NCI-H2107 (cell line): ENCODE measurements at regions not wholly inside any gene's neighbourhood (a gene's known extent, or its start where the extent isn't known, plus 50 kb on each side); places are given as distances from the start of the nearest gene placed in this dataset.

Experiments
- DNase-seq: peaks from one replicate; lab custom pipeline; 2025; lab: John Stamatoyannopoulos, UW

DNA sequence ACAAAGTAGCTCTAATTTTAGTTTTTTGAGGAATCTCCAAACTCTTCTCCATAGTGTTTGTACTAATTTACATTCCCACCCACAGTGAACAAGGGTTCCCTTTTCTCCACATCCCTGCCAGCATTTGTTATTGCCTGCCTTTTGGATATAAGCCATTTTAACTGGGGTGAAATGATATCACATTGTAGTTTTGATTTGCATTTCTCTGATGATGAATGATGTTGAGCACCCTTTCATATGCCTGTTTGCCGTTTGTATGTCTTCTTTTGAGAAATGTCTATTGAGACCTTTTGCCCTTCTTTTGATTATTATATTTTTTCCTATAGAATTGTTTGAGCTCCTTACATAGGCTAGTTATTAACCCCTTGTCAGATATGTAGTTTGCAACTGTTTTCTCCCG lies 239.9 kb upstream of the TPM1 start:
- DNase-seq: no peak

DNA sequence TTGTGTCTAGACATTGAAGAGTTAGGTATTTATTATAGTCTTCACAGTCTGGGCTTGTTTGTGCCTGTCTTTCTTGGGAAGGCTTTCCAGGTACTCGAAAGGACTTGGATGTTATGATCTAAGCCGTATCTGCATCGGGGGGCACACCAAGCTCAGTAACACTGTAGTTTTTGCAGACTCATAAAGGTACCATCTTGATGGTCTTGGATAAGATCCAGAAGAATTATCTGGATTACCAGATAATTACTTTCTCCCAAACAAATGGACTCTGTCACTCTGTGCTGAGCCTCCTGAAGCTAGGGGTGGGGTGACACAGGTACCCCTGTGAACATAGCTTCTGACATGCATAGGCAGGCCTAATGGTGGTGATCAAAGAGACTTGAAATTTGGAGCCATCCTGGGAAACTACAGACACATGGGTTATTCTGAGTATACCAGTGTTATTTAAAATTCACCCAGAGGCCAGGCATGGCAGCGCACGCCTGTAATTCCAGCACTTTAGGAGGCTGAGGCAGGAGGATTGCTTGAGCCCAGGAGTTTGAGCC lies 238.6 kb upstream of the TPM1 start:
- no peak for DNase-seq

DNA sequence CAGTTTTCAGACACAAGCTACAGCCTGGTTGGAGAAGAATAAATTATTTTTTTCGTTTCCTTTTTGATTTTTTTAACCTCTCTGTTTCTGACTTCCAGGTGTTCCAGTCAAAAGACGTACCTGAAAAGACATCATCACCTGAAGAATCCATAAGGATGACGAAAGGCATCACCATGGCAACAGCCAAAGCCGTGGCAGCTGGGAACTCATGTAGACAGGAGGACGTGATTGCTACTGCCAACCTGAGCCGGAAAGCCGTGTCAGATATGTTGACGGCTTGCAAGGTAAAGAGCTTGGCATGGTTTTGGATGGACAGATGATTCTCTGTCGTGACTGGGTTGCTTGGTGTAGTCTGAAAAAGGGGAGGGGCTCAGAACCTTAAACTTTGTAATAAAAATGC lies 237.0 kb upstream of the TPM1 start:
- no peak for DNase-seq

DNA sequence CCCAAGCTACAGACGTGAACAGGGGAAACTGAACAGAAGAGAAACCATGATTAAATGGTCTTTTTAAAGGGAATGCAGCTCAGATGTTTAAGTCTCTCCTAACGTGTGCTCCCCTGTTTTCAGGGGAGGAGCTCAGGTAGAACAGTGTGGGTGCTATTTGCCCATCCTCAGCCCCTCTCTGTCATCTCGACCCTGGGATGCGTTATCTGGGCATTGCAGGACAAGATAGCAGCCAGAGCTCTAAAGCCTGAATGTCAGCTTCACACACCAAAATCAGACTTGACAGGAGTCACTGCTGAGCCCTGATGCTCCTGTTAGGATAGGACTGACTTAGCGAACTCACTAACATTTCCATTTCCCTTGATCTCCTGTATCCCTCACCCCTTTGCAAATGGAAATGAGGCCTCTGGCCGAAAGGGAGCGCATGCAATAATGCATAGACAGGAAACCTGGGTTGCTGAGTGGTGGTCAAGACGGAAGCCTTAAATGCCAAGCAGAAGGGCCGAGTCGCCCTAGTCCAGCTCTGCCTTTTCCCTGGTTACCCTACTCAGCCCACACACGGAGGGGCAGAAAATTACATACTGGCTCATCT lies 234.9 kb upstream of the TPM1 start:
- DNase-seq: no peak

DNA sequence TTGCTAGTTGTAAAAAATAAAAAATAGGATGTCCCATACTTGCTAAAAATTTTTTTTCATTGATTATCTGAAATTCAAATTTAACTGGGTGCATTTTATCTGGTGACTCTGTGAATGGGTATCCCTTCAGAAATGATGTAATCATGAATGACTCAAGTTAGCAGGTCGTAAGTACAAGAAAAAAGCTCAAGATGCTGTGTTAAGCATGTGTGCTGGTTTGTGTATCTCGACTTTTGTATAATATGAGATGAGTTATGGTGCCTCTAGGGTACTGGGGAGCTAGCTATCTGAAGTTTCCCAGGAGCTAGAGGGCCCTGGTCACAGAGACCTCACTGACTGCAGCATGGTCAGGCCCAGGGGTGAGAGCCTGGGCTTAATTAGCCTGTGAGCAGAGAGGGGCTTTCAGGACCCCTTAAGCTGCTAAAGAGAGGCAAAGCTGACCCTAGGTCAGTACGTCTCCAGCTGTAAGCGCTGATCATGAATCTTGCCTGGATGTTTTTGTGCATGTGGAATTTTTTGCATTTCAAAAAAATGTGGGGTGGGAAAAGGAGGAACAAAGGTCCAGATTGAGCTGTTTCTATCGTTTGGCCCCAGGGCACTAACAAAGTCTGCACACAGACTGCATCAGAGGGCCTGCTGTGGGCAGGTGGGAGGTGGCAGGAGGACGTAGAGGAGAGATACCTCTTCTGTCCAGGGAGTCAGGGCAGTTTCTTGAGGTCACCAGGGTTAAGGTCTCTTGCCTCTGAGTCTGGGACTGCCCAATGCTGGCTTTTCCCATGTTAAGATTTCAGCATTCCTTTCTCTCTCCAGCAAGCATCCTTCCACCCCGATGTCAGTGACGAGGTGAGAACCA lies 233.2 kb upstream of the TPM1 start:
- no peak for DNase-seq

DNA sequence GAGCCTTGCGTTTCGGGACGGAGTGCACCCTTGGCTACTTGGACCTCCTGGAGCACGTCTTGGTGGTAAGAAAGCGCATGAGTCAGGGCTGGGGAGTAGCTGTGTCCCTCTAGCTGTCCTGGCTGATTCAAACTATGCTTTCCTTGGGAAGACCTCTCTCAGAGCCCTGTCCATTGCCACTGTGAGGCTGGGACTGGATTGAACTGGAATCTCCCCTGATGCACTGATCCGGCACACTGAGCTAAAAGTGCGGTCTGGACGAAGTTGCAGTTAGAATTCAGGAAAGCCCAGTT lies 232.6 kb upstream of the TPM1 start:
- DNase-seq: no peak

DNA sequence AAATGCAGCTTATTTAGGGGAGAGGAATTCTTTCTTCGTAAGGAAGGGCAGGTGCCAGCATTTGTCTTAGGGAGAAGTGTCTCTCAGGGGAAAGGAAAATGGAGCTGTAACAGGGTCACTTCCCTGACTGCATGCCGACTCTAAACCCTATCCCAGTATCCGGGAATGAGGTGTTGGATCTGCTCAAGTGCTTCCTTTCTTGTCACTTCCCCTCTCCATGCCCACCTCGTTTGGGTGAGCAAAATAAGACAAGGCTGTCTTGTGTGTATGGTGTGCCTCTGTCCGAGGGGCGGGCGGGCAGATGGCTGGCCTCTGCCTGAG lies 230.1 kb upstream of the TPM1 start:
- DNase-seq: no peak

DNA sequence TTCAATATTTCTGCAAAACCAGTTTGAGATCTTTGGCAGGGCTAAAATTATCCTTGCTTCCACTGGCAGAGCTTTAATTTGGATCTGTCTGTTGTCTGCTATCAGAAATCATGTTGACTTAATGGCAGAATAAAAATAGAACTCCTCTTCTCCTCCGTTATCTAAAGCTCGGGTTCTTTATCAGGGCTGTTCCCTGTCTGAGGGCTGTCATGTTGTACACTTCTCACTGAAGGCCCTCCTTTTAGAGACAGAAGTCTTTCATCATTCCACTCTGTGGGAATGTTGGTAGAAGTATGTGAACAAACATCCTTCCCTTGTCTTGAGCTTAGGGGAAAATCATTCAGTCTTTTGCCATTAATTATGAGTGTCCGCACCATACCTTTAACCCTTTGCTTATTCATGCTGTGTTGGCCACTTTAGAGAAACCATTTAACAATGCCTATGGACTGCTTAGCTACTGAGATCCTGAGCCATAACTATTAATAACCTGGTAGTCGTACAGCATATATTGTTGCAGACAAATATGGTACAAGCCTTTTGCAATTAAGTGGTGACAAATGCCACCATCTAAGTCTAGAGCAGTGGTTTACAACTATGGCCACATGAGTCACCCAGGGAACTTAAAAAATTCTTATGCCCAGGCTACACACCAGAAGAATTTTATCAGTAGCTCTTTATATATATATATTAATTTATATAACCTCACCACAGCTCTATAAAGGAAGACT lies 226.0 kb upstream of the TPM1 start:
- no peak for DNase-seq

DNA sequence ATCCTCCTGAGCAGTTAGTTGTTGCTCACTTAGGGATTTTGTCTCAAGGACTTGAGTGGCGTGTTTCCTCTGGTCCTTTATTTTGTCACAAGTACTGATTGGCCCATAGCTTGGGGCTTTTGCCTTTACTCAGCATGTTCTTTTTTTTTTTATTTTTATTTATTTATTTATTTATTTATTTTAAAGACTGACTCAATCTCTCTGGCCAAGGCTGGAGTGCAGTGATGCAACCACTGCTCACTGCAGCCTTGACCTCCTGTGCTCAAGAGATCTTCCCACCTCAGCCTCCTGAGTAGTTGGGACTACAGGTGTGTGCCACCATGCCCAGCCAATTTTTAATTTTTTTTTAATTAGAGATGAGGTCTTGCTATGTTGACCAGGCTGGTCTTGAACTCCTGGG lies 223.9 kb upstream of the TPM1 start:
- DNase-seq: no peak

DNA sequence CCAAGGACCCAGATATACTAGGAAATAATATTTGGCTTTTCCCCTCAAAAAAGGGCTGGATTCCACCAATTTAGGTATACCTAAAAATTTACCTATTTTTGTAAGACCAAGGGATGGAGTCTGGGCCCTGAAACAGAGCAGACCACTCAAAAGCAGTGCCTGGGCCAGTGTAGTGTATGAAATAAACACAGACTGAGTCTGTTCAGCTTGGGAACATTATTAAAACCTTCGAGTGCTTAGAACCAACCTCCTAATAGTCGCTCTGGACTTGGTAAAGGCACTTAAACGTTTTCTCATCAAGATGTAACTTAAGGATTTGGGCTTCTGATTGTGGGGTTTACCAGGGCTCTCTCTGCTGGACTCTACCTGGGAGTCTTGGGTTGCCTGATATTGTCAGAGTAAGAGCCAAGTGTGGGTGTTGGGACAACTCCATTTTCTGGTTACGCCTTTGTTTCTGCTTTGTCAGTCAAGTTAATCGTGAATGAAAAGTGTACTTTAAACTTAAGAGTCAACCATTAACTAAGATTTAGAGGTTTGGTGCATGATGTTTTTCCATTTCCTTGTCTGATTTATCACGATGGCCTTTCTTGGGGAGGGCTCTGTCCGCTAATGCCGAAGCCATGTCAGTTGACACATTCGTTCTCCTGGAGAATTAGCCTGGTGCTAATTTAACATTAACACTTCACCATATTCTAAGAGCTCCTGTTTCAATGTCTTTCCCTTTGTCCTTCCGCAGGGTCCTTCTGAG lies 221.0 kb upstream of the TPM1 start:
- no peak for DNase-seq

DNA sequence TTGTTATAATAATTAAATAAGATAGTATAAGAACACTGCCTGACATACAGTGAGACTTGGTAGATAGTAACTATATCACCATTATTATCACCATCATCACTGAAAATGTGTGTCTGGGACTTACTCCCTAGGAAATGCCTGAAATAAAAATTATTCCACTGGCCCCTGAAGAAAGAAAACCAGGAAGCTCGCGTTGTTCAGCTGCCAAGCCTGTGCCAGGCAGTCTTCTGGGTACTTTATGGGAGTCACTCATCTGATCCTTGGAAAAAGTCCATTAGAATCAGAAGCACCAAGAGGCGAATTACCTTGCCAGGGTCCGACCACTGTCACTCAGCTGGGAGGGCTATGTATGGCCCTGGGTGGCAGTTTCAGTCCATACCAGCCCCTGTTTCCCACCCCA lies 220.3 kb upstream of the TPM1 start:
- no peak for DNase-seq

DNA sequence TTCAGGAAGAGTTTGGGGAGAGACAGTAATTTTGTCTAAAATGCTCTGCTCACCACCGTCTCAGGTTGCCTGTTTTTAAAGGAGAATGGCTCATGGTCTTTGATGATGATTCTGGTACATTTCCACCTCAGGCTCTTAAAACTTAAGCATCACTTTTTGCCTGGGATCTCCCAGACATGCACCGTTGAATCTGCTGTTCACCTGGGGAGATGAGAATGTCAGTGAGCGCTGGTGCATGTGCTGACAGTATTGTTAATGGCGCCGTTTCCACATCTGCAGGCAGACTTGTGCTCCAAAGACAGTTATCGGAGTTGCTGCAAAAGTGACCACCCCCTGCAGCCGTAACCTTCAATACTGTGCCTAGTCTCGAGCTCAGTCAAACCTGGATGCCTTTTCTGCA lies 219.0 kb upstream of the TPM1 start:
- DNase-seq: no peak

DNA sequence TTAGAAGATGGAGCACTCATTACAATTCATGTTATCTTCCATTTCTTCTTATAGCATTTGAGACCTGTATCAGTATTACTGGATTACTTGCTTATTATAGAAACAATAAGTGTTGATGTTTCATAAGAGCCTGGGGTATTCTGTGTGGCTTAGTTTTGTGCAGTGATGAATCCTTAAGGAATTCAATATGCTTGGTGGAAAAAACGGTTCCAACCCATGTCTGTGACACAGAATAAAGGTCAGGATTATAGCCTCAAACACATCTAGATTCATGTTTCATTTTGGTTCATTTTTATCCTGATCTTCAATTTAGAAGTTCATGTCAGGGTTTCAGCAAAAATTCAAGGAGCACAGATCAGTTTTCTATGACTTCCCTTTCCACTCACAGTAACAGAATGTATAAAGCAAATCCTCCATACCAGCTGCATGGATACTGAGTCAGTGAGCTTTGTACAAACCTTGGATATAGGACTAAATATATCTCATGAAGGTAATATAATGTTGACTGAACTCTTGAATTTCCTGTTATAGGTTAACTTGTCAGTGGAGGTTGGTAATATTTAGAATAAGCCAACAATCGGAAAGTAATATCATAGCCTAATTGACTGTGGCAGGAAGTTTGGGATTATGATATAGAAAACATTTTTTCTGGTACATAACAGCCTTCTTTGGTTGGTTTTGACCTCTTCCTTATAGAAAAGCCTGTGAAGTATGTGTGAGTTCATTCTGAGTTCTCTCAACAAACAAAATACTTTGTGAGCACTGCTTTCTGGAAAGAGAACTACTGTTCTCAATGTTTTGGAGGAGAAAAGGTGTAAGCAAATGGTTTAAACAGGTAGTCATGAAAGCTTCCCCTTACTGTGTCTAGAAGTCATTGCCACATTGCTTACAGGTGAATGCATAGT lies 218.2 kb upstream of the TPM1 start:
- no peak for DNase-seq

DNA sequence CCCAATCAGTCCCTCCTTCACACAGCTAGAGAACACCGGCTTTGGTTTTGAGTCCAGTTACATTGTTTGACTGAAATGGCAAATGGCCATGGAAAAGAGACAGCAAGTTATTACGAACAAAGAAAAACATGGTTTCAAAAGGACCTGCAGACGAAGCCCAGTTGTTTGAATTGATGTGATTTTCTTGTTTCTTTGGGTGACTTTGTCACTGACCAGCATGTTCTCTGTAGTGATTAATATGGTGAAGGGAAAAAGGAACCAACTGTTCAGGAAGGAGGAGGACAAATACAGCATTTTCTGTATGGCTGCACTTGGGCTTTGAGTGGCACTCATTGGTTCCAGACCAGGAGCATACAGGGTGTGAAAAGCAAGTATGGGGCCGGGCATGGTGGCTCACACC lies 217.4 kb upstream of the TPM1 start:
- DNase-seq: no peak

DNA sequence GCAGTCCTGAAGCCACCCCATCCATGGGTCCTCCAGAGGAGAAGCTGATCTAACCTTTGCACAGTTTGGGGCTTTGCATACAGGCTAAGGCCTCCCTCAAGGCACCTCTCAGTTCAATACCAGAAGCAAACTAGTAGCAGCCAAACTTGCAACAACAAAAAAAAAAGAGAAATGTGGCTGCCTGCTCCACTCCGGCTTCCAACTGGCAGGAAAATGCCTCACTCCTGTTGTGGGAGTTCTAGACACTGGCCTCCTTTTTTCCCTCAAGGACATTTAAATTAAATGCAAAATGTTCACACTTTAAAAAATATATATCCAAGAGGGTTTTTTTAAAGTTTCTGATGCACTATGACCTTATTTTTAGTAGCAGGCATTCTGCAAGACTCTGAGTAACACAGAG lies 216.0 kb upstream of the TPM1 start:
- no peak for DNase-seq

DNA sequence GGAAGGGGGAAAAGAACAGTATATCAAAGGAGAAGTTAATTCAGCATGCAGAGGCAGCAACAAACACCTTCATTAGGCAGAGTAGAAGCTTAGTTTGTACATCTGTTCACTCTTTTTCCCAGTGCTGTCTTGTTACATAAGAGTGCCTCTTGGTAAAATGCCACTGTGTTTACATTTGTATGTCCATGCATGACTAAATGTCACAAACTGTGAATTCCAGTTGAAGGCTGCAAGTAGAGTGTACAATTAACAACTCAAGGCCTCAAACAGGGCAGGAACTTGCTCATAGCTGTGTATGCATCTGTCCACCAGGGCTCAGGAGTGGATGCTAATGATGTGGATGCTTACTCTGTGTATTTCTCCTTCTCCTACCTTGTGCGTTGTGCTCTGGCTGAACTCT lies 214.2 kb upstream of the TPM1 start:
- no peak for DNase-seq

DNA sequence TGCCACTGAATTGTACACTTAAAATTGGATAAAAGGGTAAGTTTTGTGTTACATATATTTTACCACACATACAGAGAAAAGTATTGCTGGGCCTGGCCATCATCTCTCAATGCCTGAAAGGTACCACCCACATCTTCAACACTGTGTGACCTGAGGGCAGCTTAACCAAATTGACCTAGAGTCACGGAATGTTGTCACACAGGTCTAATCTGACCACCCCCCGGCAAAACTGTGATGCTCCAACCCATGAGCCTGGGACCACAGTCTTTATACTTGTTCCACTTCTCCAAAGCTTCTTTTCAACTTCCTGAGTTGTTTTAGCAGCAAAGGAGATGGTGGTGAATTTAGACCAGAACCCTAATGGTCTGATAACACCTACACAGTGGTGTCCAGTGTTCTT lies 210.3 kb upstream of the TPM1 start:
- no peak for DNase-seq

DNA sequence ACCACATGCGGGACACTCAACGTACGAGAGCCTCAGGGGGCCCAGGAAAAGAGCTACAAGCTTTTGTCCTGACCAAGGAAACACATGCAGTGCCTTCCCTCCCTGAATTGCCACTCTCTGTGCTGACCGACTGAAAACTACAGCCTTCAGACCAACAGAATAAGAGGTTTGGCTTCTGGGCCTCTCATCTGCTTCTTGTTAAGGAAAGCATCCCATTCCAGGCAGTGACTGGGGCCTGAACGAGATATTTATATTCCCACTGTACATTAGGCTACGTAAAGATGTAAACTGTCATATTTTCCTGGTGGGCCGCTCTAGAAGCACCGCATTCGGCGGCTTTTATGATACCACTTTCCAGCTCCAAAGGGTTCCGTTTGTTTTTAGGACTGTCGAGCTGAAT lies 208.9 kb upstream of the TPM1 start:
- DNase-seq: no peak

DNA sequence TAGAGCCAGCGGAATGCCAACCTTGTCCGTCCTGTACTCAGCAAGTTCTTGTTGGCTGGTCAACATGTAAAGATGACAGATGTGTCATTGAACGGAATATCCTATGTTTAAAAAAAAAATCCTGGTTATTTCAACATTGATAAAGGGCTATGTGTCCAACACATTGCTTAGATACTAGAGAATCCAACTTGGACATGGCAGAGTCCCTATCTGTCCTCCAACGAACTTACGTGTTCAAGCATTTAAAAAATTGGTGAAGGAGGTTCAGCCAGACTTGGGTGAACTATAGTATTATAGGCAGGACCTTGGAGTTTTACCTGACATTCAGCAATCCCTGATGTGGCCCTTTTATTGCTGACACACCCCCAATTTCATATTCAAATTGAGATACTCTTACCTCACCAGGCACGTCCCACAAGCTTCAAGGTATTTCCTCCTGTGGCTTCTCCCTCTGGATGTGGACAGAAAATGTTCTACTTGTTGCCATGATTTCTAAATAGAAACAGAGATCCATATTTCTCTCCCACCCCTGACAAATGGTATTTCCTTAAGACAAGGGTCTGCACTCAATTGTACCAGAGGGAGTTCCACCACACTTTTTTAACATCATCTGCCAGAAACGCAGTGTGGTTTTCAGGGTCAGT lies 207.7 kb upstream of the TPM1 start:
- DNase-seq: no peak

DNA sequence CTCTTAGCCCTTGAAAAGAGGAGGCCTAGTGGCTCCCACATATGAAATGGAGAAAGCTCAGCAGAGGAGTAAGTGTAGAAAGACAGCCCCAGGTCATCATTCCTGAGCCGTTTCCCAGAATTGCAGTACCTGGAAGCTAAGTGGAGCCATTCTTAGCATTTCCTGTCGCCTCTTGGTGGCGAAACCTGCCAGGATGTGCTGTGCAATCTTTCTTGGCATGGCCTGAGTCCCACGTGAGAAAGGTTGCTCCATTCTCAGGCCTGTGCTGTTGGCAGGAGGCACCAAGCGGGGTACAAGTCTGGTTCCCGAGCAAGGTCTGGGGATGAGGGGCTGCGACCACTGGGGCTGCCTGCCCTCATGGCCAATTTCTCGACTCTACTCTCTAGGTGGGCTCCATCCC lies 207.2 kb upstream of the TPM1 start:
- no peak for DNase-seq

DNA sequence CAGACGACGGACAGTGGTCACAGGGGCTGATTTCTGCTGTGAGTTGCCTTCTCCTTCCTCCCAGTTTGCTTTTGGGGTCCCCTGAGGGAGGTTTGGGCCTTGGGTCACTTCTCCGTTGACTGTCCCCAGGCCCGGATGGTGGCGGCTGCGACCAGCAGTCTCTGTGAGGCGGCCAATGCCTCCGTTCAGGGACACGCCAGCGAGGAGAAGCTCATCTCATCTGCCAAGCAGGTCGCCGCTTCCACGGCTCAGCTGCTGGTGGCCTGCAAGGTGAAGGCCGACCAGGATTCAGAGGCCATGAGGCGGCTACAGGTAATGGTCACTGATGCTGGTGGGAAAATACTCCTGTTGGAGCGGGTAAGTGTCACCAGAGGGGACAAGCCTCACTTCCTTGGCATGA lies 206.8 kb upstream of the TPM1 start:
- no peak for DNase-seq
